HL-60 (cell line): ENCODE measurements at regions not wholly inside any gene's neighbourhood (a gene's known extent, or its start where the extent isn't known, plus 50 kb on each side); places are given as distances from the start of the nearest gene placed in this dataset.

ENCODE experiments used
- GABPA ChIP-seq: IDR thresholded peaks from 2 replicates; pipeline ENCODE4 v1.6.1; 2012; ENCODE audit warnings: low read depth
- POLR2AphosphoS5 ChIP-seq: IDR thresholded peaks from 2 replicates; pipeline ENCODE4 v1.6.1; 2012; ENCODE audit warnings: low read depth
- SPI1 ChIP-seq: IDR thresholded peaks from 2 replicates; pipeline ENCODE4 v1.6.1; 2012; ENCODE audit warnings: low read depth, mild to moderate bottlenecking, borderline replicate concordance
- TF ChIP-seq, protein P1 (sequence below): IDR thresholded peaks from one replicate; pipeline ENCODE4 v1.5.1; 2011; ENCODE audit warnings: low read length, control low read depth, inconsistent platforms; ENCODE audit not compliant: insufficient read depth
- TF ChIP-seq, protein P2 (sequence below): IDR thresholded peaks from 2 replicates; pipeline ENCODE4 v1.6.1; 2012; ENCODE audit warnings: low read depth; ENCODE audit not compliant: insufficient replicate concordance

DNA sequence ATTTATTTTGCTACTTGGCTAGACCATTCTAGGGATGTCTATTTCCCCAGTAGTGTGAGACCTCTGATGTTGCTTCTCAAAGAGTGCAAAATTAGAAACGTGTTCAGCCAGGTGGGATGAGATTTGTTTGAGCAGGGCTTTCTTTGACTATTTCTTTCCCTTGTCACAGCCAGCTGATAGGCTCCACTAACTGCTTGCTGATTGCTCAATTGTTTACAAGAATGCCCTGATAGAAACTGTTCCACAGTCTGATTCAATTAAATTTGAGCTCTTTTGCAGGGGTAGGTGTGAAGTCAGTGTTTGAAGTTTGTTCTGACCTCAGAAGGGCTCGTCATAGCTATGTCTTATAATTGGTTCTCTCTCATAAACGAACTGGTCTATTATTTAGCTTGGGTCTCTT is 220.5 kb downstream of the FNDC1 start:
- TF ChIP-seq, protein P1, sequence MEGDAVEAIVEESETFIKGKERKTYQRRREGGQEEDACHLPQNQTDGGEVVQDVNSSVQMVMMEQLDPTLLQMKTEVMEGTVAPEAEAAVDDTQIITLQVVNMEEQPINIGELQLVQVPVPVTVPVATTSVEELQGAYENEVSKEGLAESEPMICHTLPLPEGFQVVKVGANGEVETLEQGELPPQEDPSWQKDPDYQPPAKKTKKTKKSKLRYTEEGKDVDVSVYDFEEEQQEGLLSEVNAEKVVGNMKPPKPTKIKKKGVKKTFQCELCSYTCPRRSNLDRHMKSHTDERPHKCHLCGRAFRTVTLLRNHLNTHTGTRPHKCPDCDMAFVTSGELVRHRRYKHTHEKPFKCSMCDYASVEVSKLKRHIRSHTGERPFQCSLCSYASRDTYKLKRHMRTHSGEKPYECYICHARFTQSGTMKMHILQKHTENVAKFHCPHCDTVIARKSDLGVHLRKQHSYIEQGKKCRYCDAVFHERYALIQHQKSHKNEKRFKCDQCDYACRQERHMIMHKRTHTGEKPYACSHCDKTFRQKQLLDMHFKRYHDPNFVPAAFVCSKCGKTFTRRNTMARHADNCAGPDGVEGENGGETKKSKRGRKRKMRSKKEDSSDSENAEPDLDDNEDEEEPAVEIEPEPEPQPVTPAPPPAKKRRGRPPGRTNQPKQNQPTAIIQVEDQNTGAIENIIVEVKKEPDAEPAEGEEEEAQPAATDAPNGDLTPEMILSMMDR = no peak
- no peak for TF ChIP-seq POLR2AphosphoS5
- TF ChIP-seq, protein P2, sequence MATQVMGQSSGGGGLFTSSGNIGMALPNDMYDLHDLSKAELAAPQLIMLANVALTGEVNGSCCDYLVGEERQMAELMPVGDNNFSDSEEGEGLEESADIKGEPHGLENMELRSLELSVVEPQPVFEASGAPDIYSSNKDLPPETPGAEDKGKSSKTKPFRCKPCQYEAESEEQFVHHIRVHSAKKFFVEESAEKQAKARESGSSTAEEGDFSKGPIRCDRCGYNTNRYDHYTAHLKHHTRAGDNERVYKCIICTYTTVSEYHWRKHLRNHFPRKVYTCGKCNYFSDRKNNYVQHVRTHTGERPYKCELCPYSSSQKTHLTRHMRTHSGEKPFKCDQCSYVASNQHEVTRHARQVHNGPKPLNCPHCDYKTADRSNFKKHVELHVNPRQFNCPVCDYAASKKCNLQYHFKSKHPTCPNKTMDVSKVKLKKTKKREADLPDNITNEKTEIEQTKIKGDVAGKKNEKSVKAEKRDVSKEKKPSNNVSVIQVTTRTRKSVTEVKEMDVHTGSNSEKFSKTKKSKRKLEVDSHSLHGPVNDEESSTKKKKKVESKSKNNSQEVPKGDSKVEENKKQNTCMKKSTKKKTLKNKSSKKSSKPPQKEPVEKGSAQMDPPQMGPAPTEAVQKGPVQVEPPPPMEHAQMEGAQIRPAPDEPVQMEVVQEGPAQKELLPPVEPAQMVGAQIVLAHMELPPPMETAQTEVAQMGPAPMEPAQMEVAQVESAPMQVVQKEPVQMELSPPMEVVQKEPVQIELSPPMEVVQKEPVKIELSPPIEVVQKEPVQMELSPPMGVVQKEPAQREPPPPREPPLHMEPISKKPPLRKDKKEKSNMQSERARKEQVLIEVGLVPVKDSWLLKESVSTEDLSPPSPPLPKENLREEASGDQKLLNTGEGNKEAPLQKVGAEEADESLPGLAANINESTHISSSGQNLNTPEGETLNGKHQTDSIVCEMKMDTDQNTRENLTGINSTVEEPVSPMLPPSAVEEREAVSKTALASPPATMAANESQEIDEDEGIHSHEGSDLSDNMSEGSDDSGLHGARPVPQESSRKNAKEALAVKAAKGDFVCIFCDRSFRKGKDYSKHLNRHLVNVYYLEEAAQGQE = no peak
- TF ChIP-seq GABPA = no peak
- no peak for TF ChIP-seq SPI1
